SK-N-SH (cell line): ENCODE measurements at regions not wholly inside any gene's neighbourhood (a gene's known extent, or its start where the extent isn't known, plus 50 kb on each side); places are given as distances from the start of the nearest gene placed in this dataset.

ENCODE experiments used
- CTCF ChIP-seq: fragments of 200-600 bp; sonication (generic); IDR thresholded peaks from 2 replicates; pipeline ENCODE4 v1.6.1; 2017; ENCODE audit warnings: antibody characterized with exemption, mild to moderate bottlenecking, moderate library complexity
- GABPA ChIP-seq: IDR thresholded peaks from 2 replicates; pipeline ENCODE4 v1.4.0; 2012; ENCODE audit warnings: low read depth, mild to moderate bottlenecking
- MAX ChIP-seq: IDR thresholded peaks from 2 replicates; pipeline ENCODE4 v1.4.0; 2012; ENCODE audit warnings: low read depth
- MXI1 ChIP-seq: IDR thresholded peaks from 2 replicates; pipeline ENCODE4 v1.6.1; 2012; ENCODE audit warnings: mild to moderate bottlenecking, low read depth, low read length, improper control_type of control experiment
- NRF1 ChIP-seq: IDR thresholded peaks from 2 replicates; pipeline ENCODE4 v1.6.1; 2012; ENCODE audit warnings: low read depth, mild to moderate bottlenecking, low read length
- POLR2AphosphoS5 ChIP-seq: IDR thresholded peaks from 2 replicates; pipeline ENCODE4 v1.6.1; 2012; ENCODE audit warnings: low read depth, low read length
- RCOR1 ChIP-seq: fragments of 150-350 bp; IDR thresholded peaks from 2 replicates; pipeline ENCODE4 v1.6.1; 2017; ENCODE audit warnings: antibody characterized with exemption, low read length
- TAF1 ChIP-seq: IDR thresholded peaks from 2 replicates; pipeline ENCODE4 v1.6.1; 2012; ENCODE audit warnings: low read depth, mild to moderate bottlenecking, low read length, moderate library complexity, borderline replicate concordance
- TF ChIP-seq, protein P1 (sequence below): fragments of 150-350 bp; IDR thresholded peaks from 2 replicates; pipeline ENCODE4 v1.6.1; 2016; ENCODE audit warnings: mild to moderate bottlenecking, low read depth, low read length

DNA sequence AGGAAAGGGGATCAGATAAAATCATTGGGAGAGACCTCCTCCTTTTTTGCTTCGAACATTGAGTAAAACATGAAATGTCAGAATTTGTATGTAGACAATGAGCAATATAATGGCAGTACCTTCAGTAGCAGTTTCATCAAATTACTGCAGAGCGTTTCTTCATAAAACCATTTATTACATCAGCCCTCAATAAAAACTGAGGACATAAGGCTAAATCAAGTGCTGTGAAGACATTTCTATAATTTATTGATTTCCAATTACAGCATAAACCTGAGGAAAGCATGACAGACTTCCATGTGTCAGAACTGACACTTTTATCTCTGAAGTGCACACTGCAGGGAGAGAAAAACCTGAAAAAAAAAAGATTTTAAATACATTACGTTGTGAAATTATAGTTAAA lies 172.6 kb upstream of the ZNF804B start:
- no peak for TF ChIP-seq MXI1
- TF ChIP-seq, protein P1, sequence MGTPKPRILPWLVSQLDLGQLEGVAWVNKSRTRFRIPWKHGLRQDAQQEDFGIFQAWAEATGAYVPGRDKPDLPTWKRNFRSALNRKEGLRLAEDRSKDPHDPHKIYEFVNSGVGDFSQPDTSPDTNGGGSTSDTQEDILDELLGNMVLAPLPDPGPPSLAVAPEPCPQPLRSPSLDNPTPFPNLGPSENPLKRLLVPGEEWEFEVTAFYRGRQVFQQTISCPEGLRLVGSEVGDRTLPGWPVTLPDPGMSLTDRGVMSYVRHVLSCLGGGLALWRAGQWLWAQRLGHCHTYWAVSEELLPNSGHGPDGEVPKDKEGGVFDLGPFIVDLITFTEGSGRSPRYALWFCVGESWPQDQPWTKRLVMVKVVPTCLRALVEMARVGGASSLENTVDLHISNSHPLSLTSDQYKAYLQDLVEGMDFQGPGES, result no peak
- no peak for TF ChIP-seq CTCF
- TF ChIP-seq RCOR1, result no peak
- no peak for TF ChIP-seq POLR2AphosphoS5
- no peak for TF ChIP-seq NRF1
- no peak for TF ChIP-seq GABPA
- no peak for TF ChIP-seq TAF1
- no peak for TF ChIP-seq MAX
